Left lung (tissue), 4 donors: ENCODE measurements at regions not wholly inside any gene's neighbourhood (a gene's known extent, or its start where the extent isn't known, plus 50 kb on each side); places are given as distances from the start of the nearest gene placed in this dataset.

Source experiments
- ATAC-seq: fragments of 200-7000 bp; cut with Tn5 transposase; one replicate; pipeline ENCODE4 v1.9.1; 2020; ENCODE audit warnings: moderate library complexity
- DNase-seq, 4 donors: peaks; one replicate each; pipeline ENCODE4 v3.0.0-alpha.2; 2013 to 2020
- H3K27ac ChIP-seq, 2 donors: fragments of 200-600 bp; sonication (generic) in 1 of 2; one replicate each; pipeline versions ENCODE4 v1.5.0 to v1.8.0; 2020 to 2021
- H3K27me3 ChIP-seq, 2 donors: fragments of 200-600 bp; sonication (generic) in 1 of 2; one replicate each; pipeline versions ENCODE4 v1.5.0 to v1.8.0; 2020 to 2021
- H3K36me3 ChIP-seq, 2 donors: fragments of 200-600 bp; sonication (generic) in 1 of 2; one replicate each; pipeline versions ENCODE4 v1.5.0 to v1.8.0; 2020 to 2021
- H3K4me1 ChIP-seq, 2 donors: fragments of 200-600 bp; one replicate each; pipeline ENCODE4 v1.8.0; 2021
- H3K4me3 ChIP-seq, 2 donors: fragments of 200-600 bp; sonication (generic) in 1 of 2; one replicate each; pipeline versions ENCODE4 v1.5.0 to v1.8.0; 2020 to 2021; ENCODE audit warnings: mild to moderate bottlenecking in 1 of 2
- H3K9me3 ChIP-seq, 2 donors: fragments of 200-600 bp; sonication (generic) in 1 of 2; one replicate each; pipeline versions ENCODE4 v1.5.0 to v1.8.0; 2020 to 2021
- CTCF ChIP-seq, 2 donors: fragments of 200-600 bp; sonication (generic) in 1 of 2; IDR thresholded peaks; one replicate each; pipeline versions ENCODE4 v1.5.0 to v1.8.0; 2021; ENCODE audit warnings: antibody characterized with exemption in 2 of 2
- intact Hi-C, 2 donors: fragments of 100-400 bp; cut with DNase I; formaldehyde crosslinking; loops; one replicate each; pipeline versions ENCODE4 v1.11.2 to v1.14.2; 2022
- donor health status: DM: no; HTN: yes; CAD: no.
- donor health status: DM: no; HTN: no; CAD: no.

GRCh38 chr7:106466867-106467266 lies 182.1 kb upstream of the NAMPT start:
- no peaks in the 10 kb centered on the region for H3K36me3 ChIP-seq
- H3K4me1 ChIP-seq: peaks cover 0 to 14% of the 10 kb centered on the region in 2 donors
- TF ChIP-seq CTCF (IDR thresholded peaks at IDR 0.05): no peak
- no peaks in the 10 kb centered on the region for H3K9me3 ChIP-seq
- H3K4me3 ChIP-seq: no peak overlapping the region
- ATAC-seq (no peak), DNase-seq (no peak)
- intact Hi-C loops: loop anchor here in 1 of 2 donors (10.0 kb wide), 1 partner anchor 292 kb away; no protein-coding TSS in a partner anchor
- no peak overlapping the region for H3K27ac ChIP-seq
- no peaks in the 10 kb centered on the region for H3K27me3 ChIP-seq

- DNase-seq (no peak), ATAC-seq (no peak)
- H3K36me3 ChIP-seq: no peaks in the 10 kb centered on the region
- peaks cover 0 to 15% of the 10 kb centered on the region in 2 donors for H3K4me1 ChIP-seq
- no peak for TF ChIP-seq CTCF (IDR thresholded peaks at IDR 0.05)
- no peaks in the 10 kb centered on the region for H3K27me3 ChIP-seq
- intact Hi-C loops: loop anchor here in 1 of 2 donors (10.0 kb wide), 1 partner anchor 291 kb away; no protein-coding TSS in a partner anchor
- no peak overlapping the region for H3K27ac ChIP-seq
- no peak overlapping the region for H3K4me3 ChIP-seq
- no peaks in the 10 kb centered on the region for H3K9me3 ChIP-seq
These were observed 181.1 kb upstream of the NAMPT start for GRCh38 chr7:106465704-106466468.

DNA sequence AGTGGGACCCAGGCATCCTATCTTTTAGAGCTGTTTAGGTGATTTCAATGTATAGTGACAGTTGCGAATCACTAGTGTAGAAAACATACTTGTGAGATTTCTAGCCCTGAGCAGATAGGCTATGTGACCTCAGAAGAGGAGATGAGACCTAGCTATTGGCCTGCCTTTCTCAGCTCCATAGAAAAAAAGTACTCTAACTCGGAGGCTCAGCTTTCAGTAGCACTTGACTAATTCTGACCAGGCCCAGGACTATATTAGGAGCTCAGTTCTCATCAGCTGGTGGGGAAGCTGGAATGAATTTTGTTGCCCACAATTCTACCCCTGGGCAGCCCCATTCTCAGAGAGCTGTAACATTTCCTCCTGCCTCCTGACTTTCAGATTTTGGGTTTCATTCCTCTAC lies 179.9 kb upstream of the NAMPT start:
- Histone ChIP-seq H3K27me3 (no peaks in the 10 kb centered on the region), H3K36me3 (no peaks in the 10 kb centered on the region), H3K4me1 (peaks cover 0 to 15% of the 10 kb centered on the region in 2 donors), H3K9me3 (no peaks in the 10 kb centered on the region), H3K27ac (no peak overlapping the region), H3K4me3 (no peak overlapping the region)
- intact Hi-C loops: loop anchor here in 1 of 2 donors (10.0 kb wide), 1 partner anchor 290 kb away; no protein-coding TSS in a partner anchor
- DNase-seq: no peak
- no peak for TF ChIP-seq CTCF (IDR thresholded peaks at IDR 0.05)
- no peak for ATAC-seq

- Histone ChIP-seq H3K27me3 (no peaks in the 10 kb centered on the region), H3K27ac (no peak overlapping the region), H3K4me3 (no peak overlapping the region), H3K9me3 (no peaks in the 10 kb centered on the region), H3K36me3 (no peaks in the 10 kb centered on the region), H3K4me1 (peaks cover 0 to 15% of the 10 kb centered on the region in 2 donors)
- intact Hi-C loops: loop anchor here in 1 of 2 donors (10.0 kb wide), 1 partner anchor 289 kb away; no protein-coding TSS in a partner anchor
- no peak for ATAC-seq
- DNase-seq: no peak
- TF ChIP-seq CTCF (IDR thresholded peaks at IDR 0.05): no peak
These were observed 179.2 kb upstream of the NAMPT start for GRCh38 chr7:106463851-106464611.
